OCI-LY7 (cell line): ENCODE measurements at regions not wholly inside any gene's neighbourhood (a gene's known extent, or its start where the extent isn't known, plus 50 kb on each side); places are given as distances from the start of the nearest gene placed in this dataset.

Experiments used
- BruUV-seq: library from RNA; stranded (reverse); fragments of 400-500 nt; replicated peaks from 2 replicates; lab custom pipeline; 2021; lab: Mats Ljungman, UMichigan
- CTCF ChIA-PET: fragments of 300-600 bp; sonication (Branson Sonifier 250); formaldehyde crosslinking; loops from one replicate; lab custom pipeline; 2022; ENCODE audit warnings: antibody characterized with exemption; ENCODE audit not compliant: unreplicated experiment; lab: Charles Lee
- POLR2A ChIA-PET: fragments of 300-600 bp; sonication (Branson Sonifier 250); formaldehyde crosslinking; loops from one replicate; lab custom pipeline; 2022; ENCODE audit warnings: antibody characterized with exemption; lab: Charles Lee
- DNase-seq: peaks from one replicate; pipeline ENCODE4 v3.0.0-alpha.2; 2015; ENCODE audit warnings: low spot score
- H2AFZ ChIP-seq: fragments of 200-600 bp; sonication (generic), shearing (Covaris generic); 2 replicates; pipeline ENCODE4 v1.6.1; 2014; ENCODE audit warnings: mild to moderate bottlenecking, antibody characterized with exemption, low read length, moderate library complexity
- H3K27ac ChIP-seq: fragments of 200-600 bp; sonication (generic); 2 replicates; pipeline ENCODE4 v1.5.1; 2014; ENCODE audit warnings: mixed run types, low read depth, mild to moderate bottlenecking, moderate library complexity, low read length, inconsistent platforms; ENCODE audit not compliant: poor library complexity, severe bottlenecking
- H3K36me3 ChIP-seq: fragments of 200-600 bp; sonication (generic); 2 replicates; pipeline ENCODE4 v1.6.1; 2014; ENCODE audit warnings: mild to moderate bottlenecking, antibody characterized with exemption, low read length, moderate library complexity, mixed read lengths; ENCODE audit not compliant: insufficient read depth
- H3K4me1 ChIP-seq: fragments of 200-600 bp; sonication (generic); 2 replicates; pipeline ENCODE4 v1.5.1; 2014; ENCODE audit warnings: mild to moderate bottlenecking, low read length; ENCODE audit not compliant: insufficient read depth, poor library complexity, severe bottlenecking
- H3K4me2 ChIP-seq: fragments of 200-600 bp; sonication (generic); 2 replicates; pipeline ENCODE4 v1.6.1; 2014; ENCODE audit warnings: mild to moderate bottlenecking, low read length
- H3K4me3 ChIP-seq: fragments of 200-600 bp; sonication (generic); 2 replicates; pipeline ENCODE4 v1.5.1; 2014; ENCODE audit warnings: mild to moderate bottlenecking, low read depth, low read length; ENCODE audit not compliant: poor library complexity, severe bottlenecking
- H3K79me2 ChIP-seq: fragments of 200-600 bp; sonication (generic); 2 replicates; pipeline ENCODE4 v1.6.1; 2016; ENCODE audit warnings: low read depth, mild to moderate bottlenecking, low read length, moderate library complexity, mixed read lengths; ENCODE audit not compliant: insufficient read depth
- H3K9me2 ChIP-seq: fragments of 200-600 bp; sonication (generic); 2 replicates; pipeline ENCODE4 v1.6.1; 2016; ENCODE audit warnings: mild to moderate bottlenecking, low read length, mixed read lengths; ENCODE audit not compliant: insufficient read depth
- H3K9me3 ChIP-seq: fragments of 200-600 bp; sonication (generic); 2 replicates; pipeline ENCODE4 v1.6.1; 2014; ENCODE audit warnings: mild to moderate bottlenecking, mixed run types, low read length, mixed read lengths
- H4K20me1 ChIP-seq: fragments of 200-600 bp; sonication (generic); 2 replicates; pipeline ENCODE4 v1.6.1; 2014; ENCODE audit warnings: mild to moderate bottlenecking, antibody characterized with exemption, low read length, moderate library complexity, mixed read lengths; ENCODE audit not compliant: insufficient read depth
- CTCF ChIP-seq: fragments of 200-600 bp; sonication (generic); conservative IDR thresholded peaks from 2 replicates; pipeline ENCODE4 v1.5.1; 2014; ENCODE audit warnings: mild to moderate bottlenecking, antibody characterized with exemption, low read length, moderate library complexity, mixed read lengths
- EZH2phosphoT487 ChIP-seq: fragments of 200-600 bp; sonication (generic); IDR thresholded peaks from 2 replicates; pipeline ENCODE4 v1.6.1; 2018; ENCODE audit warnings: low read depth, borderline replicate concordance, mild to moderate bottlenecking, mixed run types, antibody characterized with exemption, low read length, moderate library complexity, mixed read lengths
- intact Hi-C: fragments of 100-400 bp; cut with micrococcal nuclease; formaldehyde crosslinking; loops from one replicate; pipeline ENCODE4 v1.10.0; 2022; ENCODE audit not compliant: unreplicated experiment

- no peak for DNase-seq
These were observed 771.1 kb upstream of the ZEB2 start for GRCh38 chr2:145290986-145291385.

DNA sequence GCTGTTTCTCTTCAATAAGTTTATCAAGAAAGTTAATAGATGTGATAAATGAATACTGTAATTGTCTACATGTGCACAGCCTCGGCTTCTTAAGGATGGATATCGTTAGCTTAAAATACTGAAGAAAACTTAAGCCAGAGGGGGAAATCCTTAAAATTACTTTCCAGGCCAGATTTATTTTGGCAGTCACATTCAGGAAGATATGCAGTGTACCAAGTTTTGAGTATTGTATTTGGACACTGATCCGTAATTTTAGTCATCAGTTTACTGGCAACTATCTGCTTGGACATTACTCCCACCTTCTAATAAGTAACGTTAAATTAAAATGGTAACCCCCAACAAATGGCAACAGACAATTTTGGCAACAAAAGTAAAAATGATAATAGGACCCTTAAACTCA, 770.0 kb upstream of the ZEB2 start:
- H3K4me1 ChIP-seq: no peaks in the 10 kb centered on the region
- no peaks in the 10 kb centered on the region for H4K20me1 ChIP-seq
- BruUV-seq: no TSS peak
- no peaks in the 10 kb centered on the region for H3K9me2 ChIP-seq
- no peaks in the 10 kb centered on the region for H3K79me2 ChIP-seq
- CTCF ChIA-PET: no interaction called here
- TF ChIP-seq CTCF (no peak), EZH2phosphoT487 (no peak)
- intact Hi-C loops: no loop called here
- H3K4me2 ChIP-seq: no peak overlapping the region
- no peak overlapping the region for H2AFZ ChIP-seq
- POLR2A ChIA-PET: interaction anchor here (0.5 to 1.3 kb wide), 2 partner anchors 8 to 152 kb away, joined by 3 to 4 read pairs; no protein-coding TSS in a partner anchor
- DNase-seq: no peak
- H3K4me3 ChIP-seq: no peak overlapping the region
- H3K9me3 ChIP-seq: no peaks in the 10 kb centered on the region
- no peaks in the 10 kb centered on the region for H3K36me3 ChIP-seq
- no peak overlapping the region for H3K27ac ChIP-seq

More at GRCh38 chr2:145290986-145291385, 771.1 kb upstream of the ZEB2 start:
- H3K9me2 ChIP-seq: no peaks in the 10 kb centered on the region
- intact Hi-C loops: no loop called here
- POLR2A ChIA-PET: interaction anchor here (0.7 kb wide), 2 partner anchors 100 to 495 kb away, joined by 3 read pairs; no protein-coding TSS in a partner anchor
- H2AFZ ChIP-seq: no peak overlapping the region
- H3K36me3 ChIP-seq: no peaks in the 10 kb centered on the region
- H3K4me3 ChIP-seq: no peak overlapping the region
- TF ChIP-seq CTCF (no peak), EZH2phosphoT487 (no peak)
- CTCF ChIA-PET: no interaction called here
- H4K20me1 ChIP-seq: no peaks in the 10 kb centered on the region
- H3K4me2 ChIP-seq: no peak overlapping the region
- H3K27ac ChIP-seq: no peak overlapping the region
- BruUV-seq: no TSS peak
- no peaks in the 10 kb centered on the region for H3K4me1 ChIP-seq
- no peaks in the 10 kb centered on the region for H3K9me3 ChIP-seq
- H3K79me2 ChIP-seq: no peaks in the 10 kb centered on the region

GRCh38 chr2:145288650-145289496, 769.0 kb upstream of the ZEB2 start:
- Histone ChIP-seq H2AFZ (no peak overlapping the region), H3K9me3 (no peaks in the 10 kb centered on the region), H3K36me3 (no peaks in the 10 kb centered on the region), H3K4me2 (no peak overlapping the region), H3K79me2 (no peaks in the 10 kb centered on the region), H3K27ac (no peak overlapping the region), H3K4me3 (no peak overlapping the region), H4K20me1 (no peaks in the 10 kb centered on the region), H3K9me2 (no peaks in the 10 kb centered on the region), H3K4me1 (no peaks in the 10 kb centered on the region)
- POLR2A ChIA-PET: interaction anchor here (0.5 to 2.5 kb wide), 6 partner anchors 11 to 57 kb away, joined by 3 to 11 read pairs (median 6); no protein-coding TSS in a partner anchor
- TF ChIP-seq EZH2phosphoT487 (no peak), CTCF (no peak)
- intact Hi-C loops: no loop called here
- no peak for DNase-seq
- BruUV-seq: no TSS peak
- CTCF ChIA-PET: no interaction called here
